ENCODE measurements at regions not wholly inside any gene's neighbourhood (a gene's known extent, or its start where the extent isn't known, plus 50 kb on each side); places are given as distances from the start of the nearest gene placed in this dataset.

GRCh38 chr5:82356808-82357671, 78.9 kb upstream of the RPS23 start (continued):
- TF ChIP-seq, protein P1, sequence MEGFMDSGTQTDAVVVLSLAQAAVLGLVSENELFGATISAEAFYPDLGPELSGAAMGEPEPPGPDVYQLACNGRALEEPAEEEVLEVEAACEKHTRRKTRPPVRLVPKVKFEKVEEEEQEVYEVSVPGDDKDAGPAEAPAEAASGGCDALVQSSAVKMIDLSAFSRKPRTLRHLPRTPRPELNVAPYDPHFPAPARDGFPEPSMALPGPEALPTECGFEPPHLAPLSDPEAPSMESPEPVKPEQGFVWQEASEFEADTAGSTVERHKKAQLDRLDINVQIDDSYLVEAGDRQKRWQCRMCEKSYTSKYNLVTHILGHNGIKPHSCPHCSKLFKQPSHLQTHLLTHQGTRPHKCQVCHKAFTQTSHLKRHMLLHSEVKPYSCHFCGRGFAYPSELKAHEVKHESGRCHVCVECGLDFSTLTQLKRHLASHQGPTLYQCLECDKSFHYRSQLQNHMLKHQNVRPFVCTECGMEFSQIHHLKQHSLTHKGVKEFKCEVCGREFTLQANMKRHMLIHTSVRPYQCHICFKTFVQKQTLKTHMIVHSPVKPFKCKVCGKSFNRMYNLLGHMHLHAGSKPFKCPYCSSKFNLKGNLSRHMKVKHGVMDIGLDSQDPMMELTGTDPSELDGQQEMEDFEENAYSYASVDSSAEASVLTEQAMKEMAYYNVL (CRISPR knock-in tag; IDR thresholded peaks at IDR 0.05; ENCODE audit: borderline replicate concordance): 0 out of 2 replicates have a peak, but pooled peaks have one; percentile 26
- TF ChIP-seq CCDC6 (CRISPR knock-in tag; IDR thresholded peaks at IDR 0.05) (peak; percentile 51; the same call in 1 of the 2 replicates), ZNF644 (CRISPR knock-in tag; IDR thresholded peaks at IDR 0.05; ENCODE audit: low read depth) (no peak), ZSCAN25 (CRISPR knock-in tag; IDR thresholded peaks at IDR 0.05) (peak; percentile 47; the same call in 1 of the 2 replicates), TAF1 (CRISPR knock-in tag; IDR thresholded peaks at IDR 0.05) (peak; percentile 38; the same call in 1 of the 2 replicates), KMT2B (CRISPR knock-in tag; IDR thresholded peaks at IDR 0.05) (no peak), ZNF274 (CRISPR knock-in tag; IDR thresholded peaks at IDR 0.05) (no peak)
- TF ChIP-seq, protein P2, sequence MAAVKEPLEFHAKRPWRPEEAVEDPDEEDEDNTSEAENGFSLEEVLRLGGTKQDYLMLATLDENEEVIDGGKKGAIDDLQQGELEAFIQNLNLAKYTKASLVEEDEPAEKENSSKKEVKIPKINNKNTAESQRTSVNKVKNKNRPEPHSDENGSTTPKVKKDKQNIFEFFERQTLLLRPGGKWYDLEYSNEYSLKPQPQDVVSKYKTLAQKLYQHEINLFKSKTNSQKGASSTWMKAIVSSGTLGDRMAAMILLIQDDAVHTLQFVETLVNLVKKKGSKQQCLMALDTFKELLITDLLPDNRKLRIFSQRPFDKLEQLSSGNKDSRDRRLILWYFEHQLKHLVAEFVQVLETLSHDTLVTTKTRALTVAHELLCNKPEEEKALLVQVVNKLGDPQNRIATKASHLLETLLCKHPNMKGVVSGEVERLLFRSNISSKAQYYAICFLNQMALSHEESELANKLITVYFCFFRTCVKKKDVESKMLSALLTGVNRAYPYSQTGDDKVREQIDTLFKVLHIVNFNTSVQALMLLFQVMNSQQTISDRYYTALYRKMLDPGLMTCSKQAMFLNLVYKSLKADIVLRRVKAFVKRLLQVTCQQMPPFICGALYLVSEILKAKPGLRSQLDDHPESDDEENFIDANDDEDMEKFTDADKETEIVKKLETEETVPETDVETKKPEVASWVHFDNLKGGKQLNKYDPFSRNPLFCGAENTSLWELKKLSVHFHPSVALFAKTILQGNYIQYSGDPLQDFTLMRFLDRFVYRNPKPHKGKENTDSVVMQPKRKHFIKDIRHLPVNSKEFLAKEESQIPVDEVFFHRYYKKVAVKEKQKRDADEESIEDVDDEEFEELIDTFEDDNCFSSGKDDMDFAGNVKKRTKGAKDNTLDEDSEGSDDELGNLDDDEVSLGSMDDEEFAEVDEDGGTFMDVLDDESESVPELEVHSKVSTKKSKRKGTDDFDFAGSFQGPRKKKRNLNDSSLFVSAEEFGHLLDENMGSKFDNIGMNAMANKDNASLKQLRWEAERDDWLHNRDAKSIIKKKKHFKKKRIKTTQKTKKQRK (IDR thresholded peaks at IDR 0.05; ENCODE audit: low read length): no peak

Data from HepG2 (cell line).